HepG2 (cell line): ENCODE measurements at regions not wholly inside any gene's neighbourhood (a gene's known extent, or its start where the extent isn't known, plus 50 kb on each side); places are given as distances from the start of the nearest gene placed in this dataset.

Experiments used
- CTCF ChIP-seq: sonication (generic); formaldehyde crosslinking; IDR thresholded peaks from 2 replicates; pipeline ENCODE4 v1.5.0; 2020; ENCODE audit warnings: mild to moderate bottlenecking, missing genetic modification reagents, moderate library complexity
- DNMT1 ChIP-seq: sonication (generic); formaldehyde crosslinking; IDR thresholded peaks from 2 replicates; pipeline ENCODE4 v1.5.1; 2020; ENCODE audit warnings: mild to moderate bottlenecking, missing genetic modification reagents
- EHMT2 ChIP-seq: fragments of 200-600 bp; sonication (generic); IDR thresholded peaks from 2 replicates; pipeline ENCODE4 v1.7.0; 2017; ENCODE audit warnings: antibody characterized with exemption, low read depth, low read length, borderline replicate concordance
- MTA1 ChIP-seq: sonication (generic); formaldehyde crosslinking; IDR thresholded peaks from 2 replicates; pipeline ENCODE4 v1.4.0; 2020; ENCODE audit warnings: missing genetic modification reagents, mild to moderate bottlenecking, borderline replicate concordance
- NR3C1 ChIP-seq: sonication (generic); formaldehyde crosslinking; IDR thresholded peaks from 2 replicates; pipeline ENCODE4 v1.4.0; 2020; ENCODE audit warnings: missing genetic modification reagents
- RFX3 ChIP-seq: IDR thresholded peaks from 2 replicates; pipeline ENCODE4 v1.6.1; 2016; ENCODE audit warnings: missing biosample characterization, missing genetic modification reagents
- SMC3 ChIP-seq: IDR thresholded peaks from 2 replicates; pipeline ENCODE4 v1.6.1; 2011; ENCODE audit warnings: low read length, improper control_type of control experiment
- ZKSCAN1 ChIP-seq: fragments of 150-350 bp; IDR thresholded peaks from 2 replicates; pipeline ENCODE4 v1.6.1; 2014; ENCODE audit warnings: low read length
- ZNF350 ChIP-seq: sonication (generic); formaldehyde crosslinking; IDR thresholded peaks from 2 replicates; pipeline ENCODE4 v1.4.0; 2020; ENCODE audit warnings: mild to moderate bottlenecking, low read depth, missing genetic modification reagents, borderline replicate concordance
- ZNF362 ChIP-seq: sonication (generic); formaldehyde crosslinking; IDR thresholded peaks from 2 replicates; pipeline ENCODE4 v1.4.0; 2020; ENCODE audit warnings: missing genetic modification reagents, mild to moderate bottlenecking, borderline replicate concordance
- ZNF382 ChIP-seq: sonication (generic); formaldehyde crosslinking; IDR thresholded peaks from 2 replicates; pipeline ENCODE4 v1.5.0; 2020; ENCODE audit warnings: missing genetic modification reagents, mild to moderate bottlenecking, borderline replicate concordance
- ZNF782 ChIP-seq: sonication (generic); formaldehyde crosslinking; IDR thresholded peaks from 2 replicates; pipeline ENCODE4 v1.4.0; 2020; ENCODE audit warnings: missing genetic modification reagents, mild to moderate bottlenecking, borderline replicate concordance

GRCh38 chr12:30074916-30075315, 291.2 kb upstream of the TMTC1 start:
- no peak for TF ChIP-seq RFX3 (CRISPR knock-in tag)
- no peak for TF ChIP-seq SMC3
- no peak for TF ChIP-seq DNMT1 (CRISPR knock-in tag)
- no peak for TF ChIP-seq NR3C1 (CRISPR knock-in tag)
- TF ChIP-seq EHMT2, result no peak
- TF ChIP-seq ZNF362, result no peak
- TF ChIP-seq ZNF350 (CRISPR knock-in tag), result no peak
- TF ChIP-seq ZNF382 (CRISPR knock-in tag), result no peak
- no peak for TF ChIP-seq MTA1
- no peak for TF ChIP-seq ZKSCAN1
- no peak for TF ChIP-seq CTCF (CRISPR knock-in tag)
- TF ChIP-seq ZNF782 (CRISPR knock-in tag), result no peak
